HFF-Myc (cell line): ENCODE measurements at regions not wholly inside any gene's neighbourhood (a gene's known extent, or its start where the extent isn't known, plus 50 kb on each side); places are given as distances from the start of the nearest gene placed in this dataset.

Experiments used
- DNase-seq: peaks from one replicate; pipeline ENCODE4 v3.0.0-alpha.2; 2011; ENCODE audit warnings: low read depth; ENCODE audit errors: extremely low read depth
- H3K4me3 ChIP-seq: replicated peaks from 2 replicates; pipeline ENCODE4 v1.5.1; 2011; ENCODE audit warnings: low read depth, mild to moderate bottlenecking, control low read depth, low read length
- CTCF ChIP-seq: IDR thresholded peaks from 2 replicates; pipeline ENCODE4 v1.5.1; 2012; ENCODE audit warnings: mild to moderate bottlenecking, low read depth, low read length, control low read depth; ENCODE audit errors: missing control alignments

DNA sequence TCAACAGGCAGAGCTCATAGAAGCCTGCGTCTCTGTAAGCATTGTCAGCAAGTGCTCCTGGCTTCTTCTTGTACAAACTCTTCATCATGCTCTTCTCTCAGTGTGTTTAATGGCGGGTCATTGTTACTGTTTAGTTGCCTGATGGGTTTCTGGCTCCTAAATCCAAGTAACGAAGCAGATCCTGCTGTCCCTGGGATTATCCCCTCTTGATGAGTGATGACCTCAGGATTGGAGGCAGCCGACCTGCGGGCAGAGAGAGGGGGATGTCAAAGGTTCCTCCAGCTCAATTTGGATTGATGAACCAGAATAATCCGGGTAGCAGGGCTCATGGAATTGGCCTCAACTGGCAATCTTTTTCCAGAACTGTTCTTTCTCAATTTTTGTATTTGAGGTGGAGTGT, 66.1 kb upstream of the BARHL2 start:
- no peak for DNase-seq
- no peak overlapping the region for H3K4me3 ChIP-seq
- TF ChIP-seq CTCF, result no peak

DNA sequence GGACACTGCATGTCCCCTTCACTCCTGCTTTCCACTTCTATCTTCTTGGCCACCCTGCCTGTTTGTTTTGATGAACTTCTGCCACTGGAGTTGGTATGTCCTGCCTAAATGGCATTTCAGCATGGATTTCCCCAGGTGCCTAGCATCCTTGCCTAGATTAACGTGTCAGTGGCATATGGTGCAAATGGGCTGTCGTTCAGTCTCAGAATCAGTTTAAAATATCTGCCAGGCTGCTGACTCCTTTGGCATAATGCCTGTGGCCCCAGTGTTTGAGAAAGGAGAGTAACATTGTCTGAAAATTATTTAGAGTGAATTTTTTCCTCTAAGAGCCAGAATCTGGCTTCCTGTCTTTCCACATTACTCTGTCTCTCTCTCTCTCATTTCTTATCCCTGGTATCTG, 64.9 kb upstream of the BARHL2 start:
- no peak overlapping the region for H3K4me3 ChIP-seq
- no peak for DNase-seq
- no peak for TF ChIP-seq CTCF

DNA sequence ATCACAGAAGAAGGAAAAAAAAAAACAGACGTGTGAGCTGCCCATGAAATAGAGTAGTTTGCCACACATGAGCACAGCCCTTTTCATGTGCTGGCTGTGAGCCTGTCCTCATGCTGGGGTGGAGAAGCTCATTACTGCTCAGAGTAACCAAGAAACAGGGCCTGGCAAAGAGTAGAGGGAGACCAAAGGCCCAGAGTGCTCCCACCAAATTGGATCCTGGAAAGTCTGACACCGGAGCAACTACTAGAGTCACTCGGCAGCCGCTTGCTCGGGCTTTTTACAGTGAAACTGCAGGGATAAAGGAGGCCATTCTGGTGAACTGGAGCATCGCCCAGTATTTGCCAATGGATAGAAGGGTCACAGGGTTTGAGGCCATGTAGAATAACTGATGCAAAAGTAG, 64.4 kb upstream of the BARHL2 start:
- DNase-seq, result no peak

DNA sequence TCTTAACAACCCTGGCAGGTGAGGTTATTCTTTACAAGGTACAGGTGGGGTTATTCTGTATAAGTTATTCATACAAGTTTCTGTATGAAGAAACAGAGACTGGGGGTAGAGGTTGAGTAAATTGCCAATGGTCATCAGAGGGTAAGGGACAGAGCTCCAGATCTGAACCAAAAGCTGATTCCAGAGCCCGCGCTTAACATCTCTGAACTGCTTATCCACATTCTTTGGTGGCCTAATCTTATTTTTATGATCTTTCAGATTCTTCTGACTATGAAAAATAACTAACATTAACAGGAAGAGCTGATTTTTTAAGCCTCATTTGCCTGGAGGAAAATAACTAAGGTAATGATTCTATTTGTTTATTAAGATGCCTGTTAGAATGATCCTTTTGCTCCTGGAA, 63.9 kb upstream of the BARHL2 start:
- no peak overlapping the region for H3K4me3 ChIP-seq
- TF ChIP-seq CTCF, result no peak
- DNase-seq, result no peak

More for the DNA sequence above, 64.4 kb upstream of the BARHL2 start:
- no peak for TF ChIP-seq CTCF
- no peak overlapping the region for H3K4me3 ChIP-seq

GRCh38 chr1:90779573-90779972, 62.5 kb upstream of the BARHL2 start:
- no peak for TF ChIP-seq CTCF
- no peak overlapping the region for H3K4me3 ChIP-seq
- DNase-seq, result no peak

DNA sequence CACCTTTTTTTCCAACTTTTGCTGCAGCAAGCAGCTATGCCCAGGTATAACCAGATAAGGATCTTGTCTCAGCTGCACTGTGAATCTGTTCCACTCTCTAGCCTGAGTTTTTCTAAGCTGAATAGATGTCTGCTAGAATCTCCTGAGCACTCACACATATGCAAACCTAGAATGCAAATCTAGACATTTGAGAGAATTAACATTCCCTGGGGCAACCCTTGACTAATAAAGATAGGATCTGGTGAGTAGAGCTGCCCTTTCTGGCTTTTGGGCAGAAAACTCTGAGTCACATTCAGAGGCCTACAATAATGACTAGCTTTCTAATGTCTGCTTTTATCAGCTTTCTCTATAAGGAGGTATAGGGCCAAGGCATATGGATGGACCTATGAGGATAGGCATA, 61.4 kb upstream of the BARHL2 start:
- no peak for DNase-seq
- no peak overlapping the region for H3K4me3 ChIP-seq
- no peak for TF ChIP-seq CTCF

DNA sequence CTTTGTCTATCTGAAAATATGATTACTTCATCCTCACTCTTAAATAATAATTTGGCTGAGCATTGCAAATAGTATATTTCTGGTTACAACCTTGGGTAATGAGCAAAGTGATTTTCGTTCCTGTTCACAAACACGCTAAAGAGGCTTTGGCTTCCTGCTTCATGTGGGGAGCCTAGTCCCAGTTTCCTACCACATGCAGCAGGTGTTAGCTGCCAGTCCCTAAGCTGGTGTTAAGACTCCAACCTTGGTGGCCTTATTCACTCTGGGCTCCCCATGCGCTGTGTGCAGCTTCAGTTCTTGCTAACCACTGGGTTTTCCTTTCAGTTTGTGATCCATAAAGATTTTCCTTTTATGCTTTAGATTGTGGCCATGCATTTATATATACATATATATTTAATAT, 56.7 kb upstream of the BARHL2 start:
- no peak for DNase-seq
- no peak overlapping the region for H3K4me3 ChIP-seq
- TF ChIP-seq CTCF, result no peak
